SK-N-MC (cell line): ENCODE measurements at regions not wholly inside any gene's neighbourhood (a gene's known extent, or its start where the extent isn't known, plus 50 kb on each side); places are given as distances from the start of the nearest gene placed in this dataset.

ENCODE experiments used
- EZH2 ChIP-seq: fragments of 200-600 bp; sonication (generic); IDR thresholded peaks from one replicate; pipeline ENCODE4 v1.6.1; 2017; ENCODE audit warnings: antibody characterized with exemption
- POLR2AphosphoS5 ChIP-seq: IDR thresholded peaks from 2 replicates; pipeline ENCODE4 v1.6.1; 2012; ENCODE audit warnings: mild to moderate bottlenecking, low read depth, low read length, borderline replicate concordance

- TF ChIP-seq POLR2AphosphoS5 (no peak), EZH2 (no peak)
These were observed 110.5 kb upstream of the SEC61G start for GRCh38 chr7:54869523-54869922.
